CD14-positive monocyte (primary cell): ENCODE measurements at regions not wholly inside any gene's neighbourhood (a gene's known extent, or its start where the extent isn't known, plus 50 kb on each side); places are given as distances from the start of the nearest gene placed in this dataset.

ENCODE experiments used
- DNase-seq, 3 donors: peaks; one replicate each; pipeline ENCODE4 v3.0.0-alpha.2; 2011 to 2022
- H2AFZ ChIP-seq: 2 replicates; pipeline ENCODE4 v1.6.0; 2012; ENCODE audit warnings: mild to moderate bottlenecking, low read depth, low read length, inconsistent platforms; ENCODE audit not compliant: insufficient read depth, poor library complexity, severe bottlenecking
- H3K27ac ChIP-seq, 2 donors: 1 replicate in 1 of 2; 2 replicates in 1 of 2; pipeline ENCODE4 v1.5.1; 2012 to 2013; ENCODE audit warnings: low read length in 2 of 2, control low read depth in 1 of 2, inconsistent platforms in 1 of 2, low read depth in 1 of 2, mild to moderate bottlenecking in 1 of 2
- H3K27me3 ChIP-seq, 2 donors: one replicate each; pipeline versions ENCODE4 v1.6.0 to v1.6.1; 2011 to 2013; ENCODE audit warnings: low read length in 2 of 2; ENCODE audit not compliant: control insufficient read depth in 2 of 2, insufficient read depth in 2 of 2
- H3K36me3 ChIP-seq, 2 donors: replicated peaks in 1 of 2; 1 replicate in 1 of 2; 2 replicates in 1 of 2; pipeline versions ENCODE4 v1.5.1 to v1.6.1; 2012 to 2013; ENCODE audit warnings: low read length in 2 of 2, control low read depth in 1 of 2, inconsistent platforms in 1 of 2, mild to moderate bottlenecking in 1 of 2; ENCODE audit not compliant: insufficient read depth in 2 of 2, control insufficient read depth in 1 of 2
- H3K4me1 ChIP-seq, 2 donors: 1 replicate in 1 of 2; 2 replicates in 1 of 2; pipeline versions ENCODE4 v1.5.1 to v1.6.1; 2012 to 2013; ENCODE audit warnings: low read length in 2 of 2, control low read depth in 1 of 2, inconsistent platforms in 1 of 2, mild to moderate bottlenecking in 1 of 2, moderate library complexity in 1 of 2; ENCODE audit not compliant: insufficient read depth in 2 of 2, control insufficient read depth in 1 of 2
- H3K4me2 ChIP-seq: replicated peaks from 2 replicates; pipeline ENCODE3; 2012; ENCODE audit warnings: low read length, moderate library complexity, mild to moderate bottlenecking; ENCODE audit not compliant: poor library complexity, severe bottlenecking; ENCODE audit errors: extremely low read depth
- H3K4me3 ChIP-seq, 3 experiments: fragments of 200-600 bp in 1 of 3; sonication (generic) in 1 of 3; replicated peaks in 1 of 3; 1 replicate in 2 of 3; 2 replicates in 1 of 3; pipeline ENCODE4 v1.5.1; 2011 to 2013; ENCODE audit warnings: low read length in 3 of 3, mild to moderate bottlenecking in 3 of 3, control low read depth in 2 of 3, low read depth in 2 of 3, inconsistent platforms in 1 of 3, moderate library complexity in 1 of 3
- H3K79me2 ChIP-seq: 2 replicates; pipeline ENCODE4 v1.6.0; 2012; ENCODE audit warnings: mild to moderate bottlenecking, control low read depth, inconsistent platforms, low read length, moderate library complexity; ENCODE audit not compliant: insufficient read depth
- H3K9ac ChIP-seq: 2 replicates; pipeline ENCODE4 v1.6.0; 2017; ENCODE audit warnings: low read length, mild to moderate bottlenecking; ENCODE audit not compliant: insufficient read depth, poor library complexity, severe bottlenecking
- H3K9me3 ChIP-seq, 2 donors: replicated peaks in 1 of 2; 1 replicate in 1 of 2; 2 replicates in 1 of 2; pipeline versions ENCODE4 v1.5.1 to v1.6.1; 2012 to 2013; ENCODE audit warnings: low read length in 2 of 2, control low read depth in 1 of 2; ENCODE audit not compliant: control insufficient read depth in 1 of 2, insufficient read depth in 1 of 2
- H4K20me1 ChIP-seq: 2 replicates; pipeline ENCODE4 v1.6.0; 2012; ENCODE audit warnings: mild to moderate bottlenecking, low read length, control low read depth, moderate library complexity; ENCODE audit not compliant: insufficient read depth
- H3K27ac Mint-ChIP-seq, 7 donors: one replicate each; pipeline ENCODE4 v1.8.0; 2020; ENCODE audit warnings: mild to moderate bottlenecking in 7 of 7, mixed read lengths in 7 of 7, moderate library complexity in 6 of 7, inconsistent platforms in 2 of 7
- H3K27me3 Mint-ChIP-seq, 3 donors: one replicate each; pipeline ENCODE4 v1.8.0; 2021 to 2022; ENCODE audit warnings: low read depth in 3 of 3, mild to moderate bottlenecking in 3 of 3, mixed read lengths in 3 of 3, moderate library complexity in 3 of 3, inconsistent platforms in 1 of 3
- H3K36me3 Mint-ChIP-seq, 2 donors: one replicate each; pipeline ENCODE4 v1.8.0; 2020; ENCODE audit warnings: mixed read lengths in 2 of 2, inconsistent platforms in 1 of 2, mild to moderate bottlenecking in 1 of 2
- H3K4me1 Mint-ChIP-seq: one replicate; pipeline ENCODE4 v1.8.0; 2020; ENCODE audit warnings: mild to moderate bottlenecking, mixed read lengths
- H3K4me3 Mint-ChIP-seq, 2 donors: one replicate each; pipeline ENCODE4 v1.8.0; 2020; ENCODE audit warnings: mild to moderate bottlenecking in 2 of 2, mixed read lengths in 2 of 2, moderate library complexity in 1 of 2
- H3K9me3 Mint-ChIP-seq, 7 donors: one replicate each; pipeline ENCODE4 v1.8.0; 2020 to 2022; ENCODE audit warnings: mixed read lengths in 7 of 7, mild to moderate bottlenecking in 6 of 7, moderate library complexity in 6 of 7, inconsistent platforms in 2 of 7
- CTCF ChIP-seq: fragments of 200-600 bp; IDR thresholded peaks from one replicate; pipeline ENCODE4 v1.8.0; 2022; ENCODE audit warnings: antibody characterized with exemption, mild to moderate bottlenecking
- WGBS: methylation state at CpG from one replicate; pipeline ENCODE4 v1.1.5; 2013; ENCODE audit warnings: missing lambda C conversion rate; ENCODE audit not compliant: insufficient coverage; 5-methylcytosine and 5-hydroxymethylcytosine counted together
- intact Hi-C, 2 donors: fragments of 100-400 bp; cut with micrococcal nuclease; formaldehyde crosslinking; loops; one replicate each; pipeline versions ENCODE4 v1.15.0 to v1.15.1; 2023

GRCh38 chr1:215459136-215459535, 108.0 kb upstream of the KCTD3 start:
- Histone ChIP-seq H3K4me3 (no peak overlapping the region), H3K27me3 (no peaks in the 10 kb centered on the region), H4K20me1 (no peaks in the 10 kb centered on the region), H3K9ac (no peak overlapping the region), H3K4me1 (no peaks in the 10 kb centered on the region), H3K27ac (no peak overlapping the region), H2AFZ (no peak overlapping the region), H3K4me2 (no peak overlapping the region), H3K36me3 (no peaks in the 10 kb centered on the region), H3K9me3 (no peaks in the 10 kb centered on the region), H3K79me2 (no peaks in the 10 kb centered on the region)
- no peak for TF ChIP-seq CTCF
- peaks cover 0 to 6% (median 0%) of the 10 kb centered on the region in 7 donors for H3K9me3 Mint-ChIP-seq
- intact Hi-C loops = no loop called here
- H3K4me3 Mint-ChIP-seq = no peak overlapping the region
- DNase-seq = no peak
- H3K27ac Mint-ChIP-seq = no peak overlapping the region
- H3K36me3 Mint-ChIP-seq = no peaks in the 10 kb centered on the region
- no peaks in the 10 kb centered on the region for H3K27me3 Mint-ChIP-seq
- H3K4me1 Mint-ChIP-seq = no peaks in the 10 kb centered on the region
- WGBS = 90% methylated on average over 2 of the region's 2 CpGs

DNA sequence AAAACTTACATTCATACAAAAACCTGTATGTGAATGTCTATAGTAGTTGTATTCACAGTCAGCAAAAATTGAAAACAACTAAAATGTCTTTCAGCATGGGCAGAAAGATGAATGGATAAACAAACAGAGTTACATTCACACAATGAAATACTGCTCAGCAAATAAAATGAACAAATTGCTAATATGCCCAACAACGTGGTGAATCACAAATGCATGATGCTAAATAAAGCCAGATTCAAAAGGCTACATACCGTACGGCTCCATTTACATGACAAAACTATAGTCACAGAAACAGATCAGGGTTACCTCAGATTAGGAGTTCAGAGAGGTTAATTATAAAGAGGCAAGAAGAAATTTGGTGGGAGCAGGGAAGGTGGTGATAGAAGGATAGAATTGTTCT, 100.7 kb upstream of the KCTD3 start:
- Histone ChIP-seq H3K27ac (no peak overlapping the region), H3K4me1 (no peaks in the 10 kb centered on the region), H3K27me3 (no peaks in the 10 kb centered on the region), H4K20me1 (no peaks in the 10 kb centered on the region), H3K9ac (no peak overlapping the region), H3K36me3 (no peaks in the 10 kb centered on the region), H3K79me2 (no peaks in the 10 kb centered on the region), H2AFZ (no peak overlapping the region), H3K9me3 (no peaks in the 10 kb centered on the region), H3K4me3 (no peak overlapping the region), H3K4me2 (no peak overlapping the region)
- WGBS = no CpG with 5 or more reads among the region's 3 CpGs
- H3K27ac Mint-ChIP-seq = no peak overlapping the region
- peaks cover 0 to 6% (median 0%) of the 10 kb centered on the region in 7 donors for H3K9me3 Mint-ChIP-seq
- TF ChIP-seq CTCF = no peak
- no peak for DNase-seq
- intact Hi-C loops = no loop called here
- no peaks in the 10 kb centered on the region for H3K36me3 Mint-ChIP-seq
- H3K4me1 Mint-ChIP-seq = no peaks in the 10 kb centered on the region
- H3K4me3 Mint-ChIP-seq = no peak overlapping the region
- peaks cover 0 to 1% (median 0%) of the 10 kb centered on the region in 3 donors for H3K27me3 Mint-ChIP-seq
